ENCODE measurements at regions not wholly inside any gene's neighbourhood (a gene's known extent, or its start where the extent isn't known, plus 50 kb on each side); places are given as distances from the start of the nearest gene placed in this dataset.

DNA sequence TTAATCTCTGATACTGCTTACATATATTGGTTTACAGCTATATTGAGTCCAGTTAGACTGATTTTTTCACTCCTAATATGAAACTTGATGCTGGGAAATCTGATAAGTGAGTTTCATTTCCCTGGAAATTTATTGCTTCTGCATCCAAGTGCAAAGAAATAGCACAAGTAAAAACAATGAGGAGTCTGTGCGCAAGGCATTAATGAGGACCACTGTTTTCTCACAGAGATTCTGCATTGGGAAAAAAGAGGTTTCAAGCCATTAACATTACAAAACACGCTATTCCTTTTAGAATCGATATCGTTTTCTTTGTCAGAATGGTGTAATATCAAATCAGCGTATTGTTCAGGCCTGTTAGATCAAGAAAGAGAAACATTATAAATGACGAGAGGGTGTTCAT is 723.3 kb upstream of the ARRDC4 start:
- Mint-ChIP-seq H3K27me3 (no peaks in the 10 kb centered on the region), H3K9me3 (no peaks in the 10 kb centered on the region), H3K4me1 (no peaks in the 10 kb centered on the region)

DNA sequence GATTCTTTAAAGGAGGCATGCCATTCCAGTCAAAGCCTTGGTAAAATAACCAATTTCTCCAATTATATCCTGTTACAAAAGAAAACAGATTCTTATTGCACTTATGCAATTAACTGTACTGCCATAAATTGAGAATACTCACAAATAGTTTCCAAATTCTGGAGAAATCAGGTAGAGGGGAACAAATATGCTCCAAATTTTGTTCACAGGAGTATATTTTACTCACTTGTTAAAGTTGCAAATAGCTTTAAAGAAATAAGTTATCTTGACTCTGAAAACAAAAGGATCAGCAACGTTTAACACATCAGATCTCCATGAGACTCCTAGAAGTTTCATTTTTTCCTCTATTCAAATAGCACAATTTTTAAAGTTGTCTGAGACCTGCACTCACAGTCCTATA is 712.1 kb upstream of the ARRDC4 start:
- Mint-ChIP-seq H3K27me3 (no peaks in the 10 kb centered on the region), H3K36me3 (ENCODE audit: low read depth) (no peaks in the 10 kb centered on the region), H3K4me3 (no peak overlapping the region), H3K9me3 (peaks cover 14% of the 10 kb centered on the region), H3K4me1 (no peaks in the 10 kb centered on the region), H3K27ac (no peak overlapping the region)
- no peak for DNase-seq
- ChIA-PET POLR2A (no interaction called here), CTCF (no interaction called here)

More for the DNA sequence above, 723.3 kb upstream of the ARRDC4 start:
- no peak for DNase-seq
- no peak overlapping the region for H3K27ac Mint-ChIP-seq
- ChIA-PET CTCF (no interaction called here), POLR2A (no interaction called here)
- H3K36me3 Mint-ChIP-seq (ENCODE audit: low read depth), result no peaks in the 10 kb centered on the region
- no peak overlapping the region for H3K4me3 Mint-ChIP-seq

DNA sequence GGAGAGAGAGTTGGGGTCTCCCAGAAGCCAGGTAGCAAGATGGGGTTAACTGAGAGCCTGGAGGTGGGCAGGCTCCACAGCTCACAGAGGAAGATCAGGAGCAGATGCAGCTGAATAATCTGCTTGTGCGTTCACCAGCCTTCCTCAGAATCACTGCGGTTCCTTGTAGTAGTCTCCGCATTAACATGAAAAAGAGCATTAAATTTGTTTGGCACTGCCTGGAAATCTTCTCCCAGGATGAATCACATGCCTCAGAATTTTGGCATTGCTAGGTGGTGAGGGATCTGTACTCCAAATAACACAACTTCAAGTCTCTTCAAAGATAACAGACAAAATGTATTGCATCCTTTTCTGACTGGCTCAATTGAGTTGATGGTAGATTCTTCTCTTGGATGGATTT is 700.6 kb upstream of the ARRDC4 start:
- DNase-seq, result no peak
- Mint-ChIP-seq H3K27me3 (no peaks in the 10 kb centered on the region), H3K4me3 (no peak overlapping the region), H3K4me1 (no peaks in the 10 kb centered on the region), H3K36me3 (ENCODE audit: low read depth) (no peaks in the 10 kb centered on the region), H3K9me3 (peaks cover 9% of the 10 kb centered on the region), H3K27ac (no peak overlapping the region)
- ChIA-PET CTCF (interaction anchor here (0.7 kb wide), 1 partner anchor 440 kb away, joined by 3 read pairs; no protein-coding TSS in a partner anchor), POLR2A (no interaction called here)

DNA sequence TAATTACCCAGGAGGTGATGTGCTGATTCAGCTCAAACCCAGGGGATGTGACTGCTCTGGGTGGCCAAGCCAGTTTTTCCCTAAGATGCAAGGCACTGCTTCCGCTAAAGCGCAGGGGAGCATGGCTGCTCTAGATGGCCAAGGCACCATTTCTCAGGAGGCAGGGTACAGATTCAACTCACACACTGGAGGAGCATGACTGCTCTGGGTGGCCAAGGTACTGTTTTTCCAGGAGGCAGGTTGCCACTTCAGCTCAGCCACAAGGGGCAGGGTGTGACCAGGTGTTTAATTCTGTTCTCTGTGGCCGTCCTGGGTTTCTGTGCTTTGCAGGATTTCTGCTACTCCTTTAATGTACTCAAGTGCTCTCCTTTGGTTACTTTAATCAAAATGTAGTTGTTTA is 659.3 kb upstream of the ARRDC4 start:
- POLR2A ChIA-PET, result no interaction called here
- H3K4me3 Mint-ChIP-seq, result no peak overlapping the region
- no peaks in the 10 kb centered on the region for H3K4me1 Mint-ChIP-seq
- H3K36me3 Mint-ChIP-seq (ENCODE audit: low read depth), result no peaks in the 10 kb centered on the region
- H3K27ac Mint-ChIP-seq, result no peak overlapping the region
- no peaks in the 10 kb centered on the region for H3K27me3 Mint-ChIP-seq
- DNase-seq, result no peak
- H3K9me3 Mint-ChIP-seq, result peaks cover 11% of the 10 kb centered on the region
- CTCF ChIA-PET, result no interaction called here

DNA sequence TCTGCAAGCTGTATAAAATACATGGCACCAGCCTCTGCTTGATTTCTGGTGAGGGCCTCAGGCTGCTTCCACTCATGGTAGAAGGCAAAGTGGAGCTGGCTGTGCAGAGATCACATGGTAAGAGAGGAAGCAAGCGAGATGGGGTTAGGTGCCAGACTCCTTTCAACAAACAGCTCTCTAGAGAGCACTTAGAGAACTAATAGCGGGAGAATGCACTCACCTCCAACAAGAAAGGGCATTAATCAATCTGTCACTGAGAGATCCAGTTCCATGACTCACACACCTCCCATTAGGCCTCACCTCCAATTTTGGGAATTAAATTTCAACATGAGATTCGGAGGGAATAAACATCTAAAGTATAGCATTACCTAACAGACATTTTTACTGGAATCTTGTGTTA is 644.1 kb upstream of the ARRDC4 start:
- no peak overlapping the region for H3K4me3 Mint-ChIP-seq
- POLR2A ChIA-PET, result no interaction called here
- peaks cover 12% of the 10 kb centered on the region for H3K9me3 Mint-ChIP-seq
- H3K36me3 Mint-ChIP-seq (ENCODE audit: low read depth), result no peaks in the 10 kb centered on the region
- H3K4me1 Mint-ChIP-seq, result no peaks in the 10 kb centered on the region
- CTCF ChIA-PET, result no interaction called here
- no peak overlapping the region for H3K27ac Mint-ChIP-seq
- DNase-seq, result no peak
- no peaks in the 10 kb centered on the region for H3K27me3 Mint-ChIP-seq

DNA sequence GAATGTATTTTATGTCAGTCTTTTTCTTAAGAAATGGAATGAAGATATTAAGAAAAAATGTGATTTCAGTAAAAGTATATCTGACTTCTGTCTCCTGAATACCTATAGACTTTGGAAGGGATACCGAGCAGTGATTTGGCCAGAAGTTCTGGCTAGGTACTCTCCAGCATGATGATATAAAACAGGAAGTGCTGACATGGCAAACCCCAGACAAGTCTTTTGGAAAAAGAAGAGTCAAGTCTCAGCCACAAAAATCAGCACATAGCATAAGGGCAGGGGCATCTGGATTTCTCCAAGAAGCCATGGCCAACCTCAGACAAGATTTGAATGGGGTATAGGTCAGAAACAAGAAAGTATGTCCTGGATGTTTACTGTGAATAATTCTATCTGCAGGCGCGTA is 643.3 kb upstream of the ARRDC4 start:
- no peak for DNase-seq
- POLR2A ChIA-PET, result no interaction called here
- H3K9me3 Mint-ChIP-seq, result peaks cover 12% of the 10 kb centered on the region
- H3K4me1 Mint-ChIP-seq, result no peaks in the 10 kb centered on the region
- no peak overlapping the region for H3K27ac Mint-ChIP-seq
- no peak overlapping the region for H3K4me3 Mint-ChIP-seq
- H3K36me3 Mint-ChIP-seq (ENCODE audit: low read depth), result no peaks in the 10 kb centered on the region
- CTCF ChIA-PET, result no interaction called here
- H3K27me3 Mint-ChIP-seq, result no peaks in the 10 kb centered on the region

DNA sequence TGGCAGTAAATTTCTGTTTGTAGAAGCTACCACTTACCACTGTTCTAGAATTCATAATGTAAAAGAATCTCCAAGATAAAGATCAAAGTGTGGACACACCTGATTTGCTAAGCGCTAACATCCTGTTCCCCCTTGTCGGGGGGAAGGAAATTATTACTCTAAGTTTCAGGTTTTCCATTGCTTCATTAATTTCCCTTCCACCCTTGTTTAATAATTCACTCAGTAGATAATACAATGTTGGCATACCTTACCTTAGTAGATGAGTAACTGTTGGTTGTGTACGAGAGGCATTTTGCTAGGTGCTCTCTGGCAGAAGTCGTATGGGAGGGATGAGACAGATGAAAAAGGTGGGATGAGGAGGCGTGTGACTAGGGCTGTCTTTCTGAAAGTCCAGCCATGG is 641.2 kb upstream of the ARRDC4 start:
- Mint-ChIP-seq H3K36me3 (ENCODE audit: low read depth) (no peaks in the 10 kb centered on the region), H3K4me3 (no peak overlapping the region), H3K9me3 (peaks cover 17% of the 10 kb centered on the region), H3K4me1 (no peaks in the 10 kb centered on the region), H3K27ac (no peak overlapping the region), H3K27me3 (no peaks in the 10 kb centered on the region)
- DNase-seq, result no peak
- ChIA-PET POLR2A (no interaction called here), CTCF (no interaction called here)

DNA sequence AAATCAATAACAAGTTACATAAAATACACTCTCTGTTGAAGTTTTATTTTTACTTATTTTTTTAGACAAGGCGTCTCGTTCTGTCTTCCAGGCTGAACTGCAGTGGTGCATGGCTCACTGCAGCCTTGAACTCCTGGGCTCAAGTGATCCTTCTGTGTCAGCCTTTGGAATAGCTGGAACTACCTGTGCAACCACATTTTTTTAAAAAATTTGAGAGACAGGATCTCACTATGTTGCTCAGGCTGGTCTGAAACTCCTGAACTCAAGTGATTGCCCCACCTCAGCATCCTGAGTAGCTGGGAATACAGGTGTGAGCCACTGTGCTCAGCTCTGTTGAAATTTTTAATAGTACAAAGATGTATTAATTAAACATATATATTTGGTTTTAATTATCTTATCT is 614.3 kb upstream of the ARRDC4 start:
- POLR2A ChIA-PET, result no interaction called here
- Mint-ChIP-seq H3K9me3 (peaks cover 8% of the 10 kb centered on the region), H3K4me1 (no peaks in the 10 kb centered on the region), H3K27me3 (no peaks in the 10 kb centered on the region), H3K36me3 (ENCODE audit: low read depth) (no peaks in the 10 kb centered on the region), H3K27ac (no peak overlapping the region), H3K4me3 (no peak overlapping the region)
- CTCF ChIA-PET, result no interaction called here
- no peak for DNase-seq

DNA sequence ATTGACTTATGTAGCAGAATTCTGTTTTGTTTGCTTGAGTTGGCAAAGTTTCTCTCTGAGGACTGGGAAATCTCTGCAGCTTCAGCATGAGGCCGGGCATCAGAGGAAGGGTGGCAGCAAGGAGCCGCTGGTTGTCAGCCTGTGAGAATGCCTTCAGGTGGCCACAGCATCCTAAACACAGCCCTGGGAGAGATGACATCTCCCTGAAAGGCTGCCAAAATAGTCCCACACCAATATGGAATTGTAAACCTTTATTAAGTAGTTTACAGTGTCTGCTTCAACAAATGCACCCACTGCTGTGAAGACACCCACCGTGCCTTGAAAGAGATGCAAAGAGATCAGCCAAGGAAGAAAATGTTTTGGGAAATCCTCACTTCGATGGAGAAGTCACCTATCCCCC is 609.7 kb upstream of the ARRDC4 start:
- H3K4me1 Mint-ChIP-seq, result no peaks in the 10 kb centered on the region
- H3K4me3 Mint-ChIP-seq, result no peak overlapping the region
- ChIA-PET POLR2A (no interaction called here), CTCF (no interaction called here)
- no peak for DNase-seq
- peaks cover 18% of the 10 kb centered on the region for H3K9me3 Mint-ChIP-seq
- no peaks in the 10 kb centered on the region for H3K27me3 Mint-ChIP-seq
- H3K36me3 Mint-ChIP-seq (ENCODE audit: low read depth), result no peaks in the 10 kb centered on the region
- no peak overlapping the region for H3K27ac Mint-ChIP-seq

DNA sequence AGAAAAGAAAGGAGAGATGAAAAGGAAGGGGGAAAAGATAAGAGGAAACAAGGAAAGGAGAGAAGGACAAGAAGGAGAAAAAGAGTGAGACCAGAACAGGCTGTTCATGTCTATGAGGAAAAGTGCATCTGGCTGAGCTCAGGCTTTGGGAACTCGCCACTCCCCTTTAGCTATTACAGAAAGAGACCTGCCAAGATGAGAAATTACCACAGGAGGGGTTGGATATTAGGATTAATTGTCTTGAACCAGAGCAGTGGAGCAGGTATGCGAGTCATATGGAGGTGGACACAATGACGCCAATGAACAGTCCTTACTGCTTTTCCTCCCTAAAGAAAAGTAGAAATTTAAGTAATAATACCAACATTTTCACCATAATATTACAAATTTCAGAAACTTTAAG is 577.0 kb upstream of the ARRDC4 start:
- ChIA-PET POLR2A (no interaction called here), CTCF (no interaction called here)
- H3K9me3 Mint-ChIP-seq, result peaks cover 2% of the 10 kb centered on the region
- DNase-seq, result no peak
- H3K4me3 Mint-ChIP-seq, result no peak overlapping the region
- H3K4me1 Mint-ChIP-seq, result no peaks in the 10 kb centered on the region
- no peaks in the 10 kb centered on the region for H3K36me3 Mint-ChIP-seq (ENCODE audit: low read depth)
- no peaks in the 10 kb centered on the region for H3K27me3 Mint-ChIP-seq
- no peak overlapping the region for H3K27ac Mint-ChIP-seq

DNA sequence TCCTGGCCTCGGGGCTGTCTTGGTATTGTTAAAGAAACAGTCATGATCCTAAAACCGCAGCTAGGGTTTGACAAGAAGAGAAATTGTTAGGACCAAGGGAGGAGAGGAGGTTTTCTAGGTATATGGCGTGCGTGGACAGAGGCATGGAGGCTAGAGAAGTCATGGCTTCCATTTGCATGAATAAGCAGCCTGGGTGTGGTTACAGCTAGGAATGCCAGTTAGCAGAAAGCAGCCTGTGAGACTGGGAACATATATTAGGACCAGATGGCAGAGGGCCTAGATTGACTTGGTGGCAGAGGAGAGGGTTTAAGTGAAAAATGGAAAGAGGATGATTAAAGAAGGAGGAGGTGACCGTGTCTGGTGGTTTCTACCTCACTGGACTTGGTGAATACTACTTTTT is 573.6 kb upstream of the ARRDC4 start:
- Mint-ChIP-seq H3K4me1 (no peaks in the 10 kb centered on the region), H3K4me3 (no peak overlapping the region), H3K36me3 (ENCODE audit: low read depth) (no peaks in the 10 kb centered on the region), H3K27ac (no peak overlapping the region), H3K27me3 (no peaks in the 10 kb centered on the region), H3K9me3 (peaks cover 10% of the 10 kb centered on the region)
- ChIA-PET CTCF (no interaction called here), POLR2A (no interaction called here)
- no peak for DNase-seq

DNA sequence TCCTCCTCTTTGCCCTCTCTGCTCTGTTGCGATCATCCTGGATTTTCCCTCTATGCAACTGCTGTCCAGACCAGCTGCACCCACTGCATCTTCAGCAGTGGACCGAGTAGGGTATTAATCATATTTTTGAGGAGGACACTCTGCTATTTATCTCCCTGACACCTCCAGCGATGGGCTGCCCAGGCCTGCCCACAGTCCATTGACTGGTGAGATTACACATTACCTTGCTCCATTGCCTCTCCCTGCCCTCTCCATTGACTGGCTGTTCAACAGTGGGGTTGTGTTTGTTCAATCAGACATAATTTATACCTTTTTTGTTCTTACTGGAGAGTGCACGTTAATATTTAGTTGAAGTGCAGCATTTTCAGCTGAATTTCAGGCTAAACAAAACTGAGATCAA is 559.3 kb upstream of the ARRDC4 start:
- H3K4me1 Mint-ChIP-seq, result no peaks in the 10 kb centered on the region
- CTCF ChIA-PET, result no interaction called here
- H3K27ac Mint-ChIP-seq, result no peak overlapping the region
- POLR2A ChIA-PET, result no interaction called here
- H3K36me3 Mint-ChIP-seq (ENCODE audit: low read depth), result no peaks in the 10 kb centered on the region
- H3K27me3 Mint-ChIP-seq, result no peaks in the 10 kb centered on the region
- no peak for DNase-seq
- H3K4me3 Mint-ChIP-seq, result no peak overlapping the region
- peaks cover 27% of the 10 kb centered on the region for H3K9me3 Mint-ChIP-seq

DNA sequence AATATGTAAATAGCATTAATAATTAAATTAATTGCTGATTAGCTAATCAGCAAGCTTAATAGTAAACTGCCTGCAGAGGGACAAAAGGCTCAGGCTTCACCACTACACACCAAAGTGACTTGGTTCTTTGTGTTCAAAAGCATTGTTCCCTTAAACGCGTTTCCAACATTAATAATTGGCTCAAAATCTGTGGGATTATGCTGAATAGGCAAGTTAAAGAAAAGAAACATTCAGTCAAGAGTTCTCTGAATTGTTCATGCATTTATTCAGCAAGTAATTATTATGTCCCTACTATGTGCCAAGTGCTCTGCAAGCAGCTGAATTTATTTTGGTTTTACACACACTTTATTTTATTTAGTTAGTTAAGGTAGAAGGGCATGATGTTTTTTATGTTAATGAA is 558.5 kb upstream of the ARRDC4 start:
- no peak overlapping the region for H3K4me3 Mint-ChIP-seq
- peaks cover 29% of the 10 kb centered on the region for H3K9me3 Mint-ChIP-seq
- no peak overlapping the region for H3K27ac Mint-ChIP-seq
- no peaks in the 10 kb centered on the region for H3K27me3 Mint-ChIP-seq
- CTCF ChIA-PET, result no interaction called here
- DNase-seq, result no peak
- POLR2A ChIA-PET, result no interaction called here
- H3K4me1 Mint-ChIP-seq, result no peaks in the 10 kb centered on the region
- H3K36me3 Mint-ChIP-seq (ENCODE audit: low read depth), result no peaks in the 10 kb centered on the region

DNA sequence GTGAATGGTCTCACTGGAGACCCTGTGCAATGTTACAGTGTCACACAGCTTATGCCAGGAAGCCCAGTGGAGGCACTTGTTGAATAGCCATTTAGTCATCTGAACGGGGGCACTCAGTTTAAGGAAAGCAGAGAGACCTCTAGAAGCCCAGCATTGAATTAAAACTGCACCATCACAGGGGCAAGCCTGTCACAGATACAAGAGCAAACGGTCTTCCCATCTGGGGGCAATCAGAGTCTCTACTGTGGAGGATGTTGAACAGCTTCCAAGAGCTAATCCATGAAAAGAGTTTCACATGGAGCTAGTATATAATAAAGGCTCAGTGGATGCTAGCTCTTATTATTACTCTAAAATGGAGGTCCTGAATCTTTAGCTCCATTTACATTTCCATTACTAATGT is 553.7 kb upstream of the ARRDC4 start:
- H3K4me1 Mint-ChIP-seq, result no peaks in the 10 kb centered on the region
- DNase-seq, result no peak
- no peaks in the 10 kb centered on the region for H3K36me3 Mint-ChIP-seq (ENCODE audit: low read depth)
- POLR2A ChIA-PET, result no interaction called here
- no peak overlapping the region for H3K4me3 Mint-ChIP-seq
- no peaks in the 10 kb centered on the region for H3K27me3 Mint-ChIP-seq
- CTCF ChIA-PET, result no interaction called here
- peaks cover 30% of the 10 kb centered on the region for H3K9me3 Mint-ChIP-seq
- H3K27ac Mint-ChIP-seq, result no peak overlapping the region

DNA sequence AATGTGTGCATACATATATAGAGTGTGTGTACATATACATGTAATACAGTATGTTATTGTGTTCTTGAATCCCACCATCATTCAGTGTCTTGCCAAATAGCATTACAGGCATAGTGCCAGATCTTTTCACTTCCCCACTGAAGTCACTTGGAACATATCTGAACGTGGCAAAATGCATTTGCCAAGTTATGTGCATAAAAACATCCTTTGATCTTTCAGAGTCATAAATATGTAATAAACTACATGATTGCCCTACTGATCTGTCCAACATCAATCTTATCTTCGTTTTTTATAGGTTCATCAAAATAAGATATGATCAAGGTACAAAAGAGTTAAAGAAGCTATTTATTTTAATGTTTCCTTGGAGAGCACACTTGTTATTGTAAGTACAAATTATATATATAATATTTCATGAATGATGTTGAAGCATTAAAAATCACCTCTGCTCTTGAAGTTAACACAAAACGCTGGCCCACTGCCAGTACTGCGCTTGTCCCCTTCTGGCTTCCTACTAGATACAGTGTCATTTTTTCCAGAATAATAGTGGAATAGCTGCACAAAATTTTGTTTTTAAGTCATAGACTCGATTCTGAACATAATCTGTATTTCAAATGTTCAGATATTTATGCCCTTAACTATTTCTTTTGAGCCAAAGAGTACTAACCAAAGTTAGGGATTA is 549.5 kb upstream of the ARRDC4 start:
- POLR2A ChIA-PET, result no interaction called here
- CTCF ChIA-PET, result no interaction called here
- peaks cover 12% of the 10 kb centered on the region for H3K9me3 Mint-ChIP-seq
- H3K27ac Mint-ChIP-seq, result no peak overlapping the region
- no peaks in the 10 kb centered on the region for H3K27me3 Mint-ChIP-seq
- no peak overlapping the region for H3K4me3 Mint-ChIP-seq
- DNase-seq, result no peak
- no peaks in the 10 kb centered on the region for H3K4me1 Mint-ChIP-seq
- no peaks in the 10 kb centered on the region for H3K36me3 Mint-ChIP-seq (ENCODE audit: low read depth)
